Body of pancreas (tissue), 4 donors: ENCODE measurements at regions not wholly inside any gene's neighbourhood (a gene's known extent, or its start where the extent isn't known, plus 50 kb on each side); places are given as distances from the start of the nearest gene placed in this dataset.

ENCODE experiments used
- ATAC-seq: fragments of 150-250 bp; one replicate; pipeline ENCODE4 v1.9.1; 2016
- DNase-seq, 4 donors: peaks; one replicate each; pipeline ENCODE4 v3.0.0-alpha.2; 2019
- H3K27ac ChIP-seq, 4 donors: fragments of 200-600 bp; sonication (generic); 1 replicate in 3 of 4; 2 replicates in 1 of 4; pipeline versions ENCODE4 v1.5.1 to v1.6.1; 2016 to 2019; ENCODE audit warnings: mild to moderate bottlenecking in 1 of 4, mixed read lengths in 1 of 4, moderate library complexity in 1 of 4
- H3K27me3 ChIP-seq, 2 donors: fragments of 200-600 bp; sonication (generic); one replicate each; pipeline ENCODE4 v1.6.0; 2016; ENCODE audit warnings: mild to moderate bottlenecking in 1 of 2
- H3K36me3 ChIP-seq, 2 donors: fragments of 200-600 bp; sonication (generic); replicated peaks in 1 of 2; 2 replicates each; pipeline ENCODE4 v1.5.1; 2016; ENCODE audit warnings: low read depth in 2 of 2; ENCODE audit not compliant: insufficient read depth in 1 of 2
- H3K4me1 ChIP-seq: fragments of 200-600 bp; sonication (generic); one replicate; pipeline ENCODE4 v1.6.0; 2016
- H3K4me3 ChIP-seq, 2 donors: fragments of 200-600 bp; sonication (generic); 1 replicate in 1 of 2; 2 replicates in 1 of 2; pipeline ENCODE4 v1.5.1; 2016 to 2019
- H3K9me3 ChIP-seq, 3 donors: fragments of 200-600 bp; sonication (generic); 1 replicate in 2 of 3; 2 replicates in 1 of 3; pipeline ENCODE4 v1.5.1; 2016
- CTCF ChIP-seq, 7 experiments: fragments of 450-650 bp in 4 of 7; fragments of 200-600 bp in 3 of 7; sonication (generic) in 3 of 7; IDR thresholded peaks; one replicate each; pipeline ENCODE4 v1.5.1; 2016 to 2019; ENCODE audit warnings: antibody characterized with exemption in 7 of 7
- POLR2A ChIP-seq, 3 donors: fragments of 450-650 bp; IDR thresholded peaks; one replicate each; pipeline ENCODE4 v1.6.1; 2016; ENCODE audit warnings: antibody characterized with exemption in 3 of 3, mild to moderate bottlenecking in 2 of 3
- WGBS, 2 donors: methylation state at CpG; one replicate each; pipeline ENCODE4 v1.1.5; 2017; 5-methylcytosine and 5-hydroxymethylcytosine counted together
- intact Hi-C: fragments of 100-400 bp; cut with DNase I; formaldehyde crosslinking; loops from one replicate; pipeline ENCODE4 v1.15.1; 2023

GRCh38 chr4:175562111-175562510, 250.0 kb downstream of the GPM6A start:
- no peaks in the 10 kb centered on the region for H3K36me3 ChIP-seq
- H3K4me1 ChIP-seq, result no peaks in the 10 kb centered on the region
- WGBS, 2 donors, result 34 to 35% methylated on average over 2 of the region's 2 CpGs
- TF ChIP-seq CTCF (IDR thresholded peaks at IDR 0.05) (no peak), POLR2A (IDR thresholded peaks at IDR 0.05) (no peak)
- no peak overlapping the region for H3K27ac ChIP-seq
- no peak for ATAC-seq
- no peak for DNase-seq
- no peak overlapping the region for H3K4me3 ChIP-seq
- H3K9me3 ChIP-seq, result no peaks in the 10 kb centered on the region
- intact Hi-C loops, result no loop called here
- no peaks in the 10 kb centered on the region for H3K27me3 ChIP-seq

- DNase-seq (no peak), ATAC-seq (no peak)
- intact Hi-C loops, result no loop called here
These were observed 249.5 kb downstream of the GPM6A start for GRCh38 chr4:175562542-175562941.

More at GRCh38 chr4:175562542-175562941, 249.5 kb downstream of the GPM6A start:
- Histone ChIP-seq H3K27ac (no peak overlapping the region), H3K27me3 (no peaks in the 10 kb centered on the region), H3K4me3 (no peak overlapping the region), H3K4me1 (no peaks in the 10 kb centered on the region), H3K9me3 (no peaks in the 10 kb centered on the region), H3K36me3 (no peaks in the 10 kb centered on the region)
- TF ChIP-seq POLR2A (IDR thresholded peaks at IDR 0.05), result no peak
- no peak for TF ChIP-seq CTCF (IDR thresholded peaks at IDR 0.05)
- WGBS, 2 donors, result 71 to 79% methylated on average over 4 of the region's 4 CpGs
